ENCODE measurements at regions not wholly inside any gene's neighbourhood (a gene's known extent, or its start where the extent isn't known, plus 50 kb on each side); places are given as distances from the start of the nearest gene placed in this dataset.

DNA sequence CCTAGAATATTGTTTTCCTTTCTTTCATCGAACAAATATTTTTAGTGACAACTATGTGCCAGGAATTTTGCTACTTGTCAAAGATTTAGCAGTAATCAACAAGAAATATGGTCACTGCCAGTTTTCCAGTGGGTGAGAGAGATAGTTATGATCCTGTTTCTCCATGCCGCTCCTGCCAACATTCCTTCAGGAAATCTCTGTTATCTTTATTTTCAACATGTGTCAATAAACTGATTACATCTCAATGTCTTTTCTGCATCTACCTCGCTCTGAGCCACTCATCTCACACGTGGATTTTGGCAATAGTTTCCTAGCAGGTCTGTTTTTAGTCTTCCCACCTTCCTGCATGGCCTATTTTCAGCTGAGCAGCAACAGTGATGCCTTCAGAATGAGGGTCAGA lies 650.0 kb upstream of the STXBP6 start:
- TF ChIP-seq, protein P1, sequence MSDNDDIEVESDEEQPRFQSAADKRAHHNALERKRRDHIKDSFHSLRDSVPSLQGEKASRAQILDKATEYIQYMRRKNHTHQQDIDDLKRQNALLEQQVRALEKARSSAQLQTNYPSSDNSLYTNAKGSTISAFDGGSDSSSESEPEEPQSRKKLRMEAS (IDR thresholded peaks at IDR 0.05) = no peak
- TF ChIP-seq NR3C1 (IDR thresholded peaks at IDR 0.05) = no peak
- TF ChIP-seq MAFK (IDR thresholded peaks at IDR 0.05; ENCODE audit: partially characterized antibody) = no peak
- no peak for TF ChIP-seq KDM5A (IDR thresholded peaks at IDR 0.05)
- TF ChIP-seq, protein P2, sequence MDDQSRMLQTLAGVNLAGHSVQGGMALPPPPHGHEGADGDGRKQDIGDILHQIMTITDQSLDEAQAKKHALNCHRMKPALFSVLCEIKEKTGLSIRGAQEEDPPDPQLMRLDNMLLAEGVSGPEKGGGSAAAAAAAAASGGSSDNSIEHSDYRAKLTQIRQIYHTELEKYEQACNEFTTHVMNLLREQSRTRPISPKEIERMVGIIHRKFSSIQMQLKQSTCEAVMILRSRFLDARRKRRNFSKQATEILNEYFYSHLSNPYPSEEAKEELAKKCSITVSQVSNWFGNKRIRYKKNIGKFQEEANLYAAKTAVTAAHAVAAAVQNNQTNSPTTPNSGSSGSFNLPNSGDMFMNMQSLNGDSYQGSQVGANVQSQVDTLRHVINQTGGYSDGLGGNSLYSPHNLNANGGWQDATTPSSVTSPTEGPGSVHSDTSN (IDR thresholded peaks at IDR 0.05) = no peak
- no peak for DNase-seq (ENCODE audit: low read depth in 1 of 2, low spot score in 1 of 2)
- no peak for FAIRE-seq
- ATAC-seq = no peak
- Histone ChIP-seq H3K27ac (no peak overlapping the region), H3K9me3 (no peaks in the 10 kb centered on the region), H3K4me2 (no peak overlapping the region), H3K4me1 (no peaks in the 10 kb centered on the region), H3K4me3 (no peak overlapping the region)
- ChIA-PET CTCF (no interaction called here), POLR2A (no interaction called here)
- WGBS (ENCODE audit: missing lambda C conversion rate) = 21% methylated on average over 4 of the region's 4 CpGs

DNA sequence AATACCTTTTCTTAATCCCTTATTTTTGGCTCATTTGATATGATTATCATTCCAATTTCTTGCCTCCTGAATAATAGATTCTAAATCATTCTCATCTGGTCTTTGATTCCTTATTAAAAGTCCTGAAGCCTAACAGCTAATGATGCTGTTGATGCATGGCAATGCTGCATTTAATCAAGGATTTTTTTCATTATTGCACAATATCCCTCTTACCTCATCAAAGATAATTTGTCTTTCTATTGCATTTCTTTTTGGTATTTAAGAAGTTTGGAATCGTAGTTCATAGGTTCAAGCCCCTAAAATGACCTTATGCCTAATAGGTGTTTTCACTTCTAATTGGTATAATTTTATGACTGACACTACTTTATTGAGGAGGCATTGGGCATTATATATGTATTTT lies 648.2 kb upstream of the STXBP6 start:
- Histone ChIP-seq H3K9me3 (no peaks in the 10 kb centered on the region; the same call in 2 of the 3 replicates), H3K27ac (no peak overlapping the region), H3K4me1 (no peaks in the 10 kb centered on the region), H3K4me3 (no peak overlapping the region), H3K4me2 (no peak overlapping the region)
- ChIA-PET POLR2A (no interaction called here), CTCF (no interaction called here)
- no peak for FAIRE-seq
- 3% methylated on average over 1 of the region's 1 CpG for WGBS (ENCODE audit: missing lambda C conversion rate)
- TF ChIP-seq, protein P3, sequence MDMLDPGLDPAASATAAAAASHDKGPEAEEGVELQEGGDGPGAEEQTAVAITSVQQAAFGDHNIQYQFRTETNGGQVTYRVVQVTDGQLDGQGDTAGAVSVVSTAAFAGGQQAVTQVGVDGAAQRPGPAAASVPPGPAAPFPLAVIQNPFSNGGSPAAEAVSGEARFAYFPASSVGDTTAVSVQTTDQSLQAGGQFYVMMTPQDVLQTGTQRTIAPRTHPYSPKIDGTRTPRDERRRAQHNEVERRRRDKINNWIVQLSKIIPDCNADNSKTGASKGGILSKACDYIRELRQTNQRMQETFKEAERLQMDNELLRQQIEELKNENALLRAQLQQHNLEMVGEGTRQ (IDR thresholded peaks at IDR 0.05) = no peak
- no peak for TF ChIP-seq BHLHE40 (IDR thresholded peaks at IDR 0.05; ENCODE audit: low read depth, low read length)
- no peak for TF ChIP-seq HOXB5 (CRISPR knock-in tag; IDR thresholded peaks at IDR 0.05)
- no peak for TF ChIP-seq JUNB (IDR thresholded peaks at IDR 0.05)
- no peak for TF ChIP-seq FOXS1 (CRISPR knock-in tag; IDR thresholded peaks at IDR 0.05)
- TF ChIP-seq, protein P4, sequence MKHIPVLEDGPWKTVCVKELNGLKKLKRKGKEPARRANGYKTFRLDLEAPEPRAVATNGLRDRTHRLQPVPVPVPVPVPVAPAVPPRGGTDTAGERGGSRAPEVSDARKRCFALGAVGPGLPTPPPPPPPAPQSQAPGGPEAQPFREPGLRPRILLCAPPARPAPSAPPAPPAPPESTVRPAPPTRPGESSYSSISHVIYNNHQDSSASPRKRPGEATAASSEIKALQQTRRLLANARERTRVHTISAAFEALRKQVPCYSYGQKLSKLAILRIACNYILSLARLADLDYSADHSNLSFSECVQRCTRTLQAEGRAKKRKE (CRISPR knock-in tag; IDR thresholded peaks at IDR 0.05; ENCODE audit: low read depth) = no peak
- no peak for TF ChIP-seq ESRRA (IDR thresholded peaks at IDR 0.05; ENCODE audit: borderline replicate concordance, low read length)
- no peak for TF ChIP-seq HOXA7 (CRISPR knock-in tag; IDR thresholded peaks at IDR 0.05)
- TF ChIP-seq PHF8 (IDR thresholded peaks at IDR 0.05; ENCODE audit: borderline replicate concordance, low read depth) = no peak
- TF ChIP-seq, protein P5, sequence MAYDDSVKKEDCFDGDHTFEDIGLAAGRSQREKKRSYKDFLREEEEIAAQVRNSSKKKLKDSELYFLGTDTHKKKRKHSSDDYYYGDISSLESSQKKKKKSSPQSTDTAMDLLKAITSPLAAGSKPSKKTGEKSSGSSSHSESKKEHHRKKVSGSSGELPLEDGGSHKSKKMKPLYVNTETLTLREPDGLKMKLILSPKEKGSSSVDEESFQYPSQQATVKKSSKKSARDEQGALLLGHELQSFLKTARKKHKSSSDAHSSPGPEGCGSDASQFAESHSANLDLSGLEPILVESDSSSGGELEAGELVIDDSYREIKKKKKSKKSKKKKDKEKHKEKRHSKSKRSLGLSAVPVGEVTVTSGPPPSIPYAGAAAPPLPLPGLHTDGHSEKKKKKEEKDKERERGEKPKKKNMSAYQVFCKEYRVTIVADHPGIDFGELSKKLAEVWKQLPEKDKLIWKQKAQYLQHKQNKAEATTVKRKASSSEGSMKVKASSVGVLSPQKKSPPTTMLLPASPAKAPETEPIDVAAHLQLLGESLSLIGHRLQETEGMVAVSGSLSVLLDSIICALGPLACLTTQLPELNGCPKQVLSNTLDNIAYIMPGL (CRISPR knock-in tag; IDR thresholded peaks at IDR 0.05; ENCODE audit: borderline replicate concordance) = no peak
- TF ChIP-seq RARB (CRISPR knock-in tag; IDR thresholded peaks at IDR 0.05) = no peak
- no peak for TF ChIP-seq SMC3 (IDR thresholded peaks at IDR 0.05)
- TF ChIP-seq FOSB (CRISPR knock-in tag; IDR thresholded peaks at IDR 0.05) = no peak
- TF ChIP-seq MYC (IDR thresholded peaks at IDR 0.05; ENCODE audit: borderline replicate concordance, low read length) = no peak
- DNase-seq (ENCODE audit: low read depth in 1 of 2, low spot score in 1 of 2) = no peak
- ATAC-seq = no peak

DNA sequence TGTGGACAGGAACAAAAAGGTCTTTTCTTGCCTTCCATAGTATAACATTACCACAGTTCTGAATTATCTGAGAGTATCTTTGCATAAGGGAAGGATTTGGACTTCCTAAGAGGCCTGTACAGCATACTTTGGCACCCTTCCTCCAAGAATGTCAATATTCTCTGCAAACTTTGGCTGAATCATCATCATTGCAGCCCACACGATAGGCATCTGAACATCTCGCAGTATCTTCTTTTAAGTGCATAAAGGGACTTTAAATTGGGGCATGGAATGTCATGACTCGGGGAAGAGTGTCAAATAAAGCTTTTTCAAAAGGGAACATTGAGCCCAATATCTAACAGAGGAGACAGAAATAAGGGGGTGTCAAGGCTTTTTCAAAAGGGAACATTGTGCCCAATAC lies 646.2 kb upstream of the STXBP6 start:
- TF ChIP-seq POLR2AphosphoS2 (conservative IDR thresholded peaks at IDR 0.05; ENCODE audit: low read length) = no peak
- no peak for TF ChIP-seq NFE2L2 (conservative IDR thresholded peaks at IDR 0.05; ENCODE audit: low read length)
- no peak for TF ChIP-seq ZNF302 (CRISPR knock-in tag; IDR thresholded peaks at IDR 0.05)
- no peak for TF ChIP-seq FOSL2 (IDR thresholded peaks at IDR 0.05)
- TF ChIP-seq FOSL2 (CRISPR knock-in tag; IDR thresholded peaks at IDR 0.05) = no peak
- TF ChIP-seq, protein P5 (CRISPR knock-in tag; IDR thresholded peaks at IDR 0.05; ENCODE audit: borderline replicate concordance) = no peak
- TF ChIP-seq HOXB5 (CRISPR knock-in tag; IDR thresholded peaks at IDR 0.05) = no peak
- TF ChIP-seq RAD21 (conservative IDR thresholded peaks at IDR 0.05 in 1 of 2, IDR thresholded peaks at IDR 0.05 in 1 of 2) = no peak
- no peak for TF ChIP-seq JUNB (IDR thresholded peaks at IDR 0.05)
- no peak for TF ChIP-seq GATA3 (IDR thresholded peaks at IDR 0.05; ENCODE audit: borderline replicate concordance)
- TF ChIP-seq CBX8 (IDR thresholded peaks at IDR 0.05) = no peak
- CTCF ChIA-PET = no interaction called here
- no peaks in the 10 kb centered on the region for H3K4me1 ChIP-seq
- DNase-seq (ENCODE audit: low read depth in 1 of 2, low spot score in 1 of 2) (no peak), ATAC-seq (no peak), FAIRE-seq (no peak)
- H3K4me2 ChIP-seq = no peak overlapping the region
- H3K27ac ChIP-seq = no peak overlapping the region
- 5% methylated on average over 3 of the region's 3 CpGs for WGBS (ENCODE audit: missing lambda C conversion rate)
- H3K9me3 ChIP-seq = no peaks in the 10 kb centered on the region; the same call in 2 of the 3 replicates
- POLR2A ChIA-PET = no interaction called here
- no peak overlapping the region for H3K4me3 ChIP-seq
